ENCODE measurements at regions not wholly inside any gene's neighbourhood (a gene's known extent, or its start where the extent isn't known, plus 50 kb on each side); places are given as distances from the start of the nearest gene placed in this dataset.

DNA sequence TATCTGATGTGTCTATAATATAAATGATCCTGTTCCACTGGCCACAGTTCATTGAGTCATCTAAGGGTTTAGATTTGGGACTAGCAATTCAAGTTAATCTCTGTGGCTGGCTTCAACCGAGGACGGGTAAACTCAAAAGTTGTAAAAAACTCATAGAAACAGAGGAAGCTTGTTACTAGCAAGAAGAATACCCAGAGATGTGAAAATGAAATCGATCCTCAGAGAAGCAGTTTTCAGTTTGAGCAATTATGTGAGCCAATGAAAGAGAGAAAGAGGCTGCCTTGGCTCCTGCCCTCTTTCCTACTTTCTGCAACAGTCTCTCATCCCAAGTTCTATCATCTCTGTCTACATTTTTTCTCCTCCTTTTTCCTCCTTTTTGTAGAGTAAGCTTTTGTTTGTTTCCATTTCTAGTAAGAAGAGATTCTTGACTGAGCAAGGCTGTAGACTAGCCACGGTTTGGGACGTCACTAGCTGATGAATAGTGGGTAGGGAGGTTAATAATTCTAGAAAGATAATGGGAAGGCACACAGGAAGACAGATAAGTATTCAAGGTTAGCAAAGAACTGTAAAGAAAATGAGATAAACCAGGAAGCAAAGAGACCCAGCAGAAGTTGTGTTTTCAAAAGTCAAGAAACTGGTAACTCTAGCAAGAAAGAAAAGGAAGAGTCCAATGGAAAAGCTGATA lies 298.9 kb upstream of the NR2F2 start:
- Histone ChIP-seq H3K18ac (ENCODE audit: extremely low read depth, low read length) (no peak overlapping the region), H3K4ac (replicated peaks; ENCODE audit: insufficient read length, low read depth, low read length) (no peak overlapping the region), H2BK5ac (ENCODE audit: low read depth, low read length) (no peak overlapping the region), H2BK15ac (ENCODE audit: low read length) (no peak overlapping the region), H3K9ac (replicated peaks in 1 of 4; ENCODE audit: extremely low read depth in 1 of 4, low read depth in 3 of 4, low read length in 3 of 4) (no peak overlapping the region), H2AFZ (ENCODE audit: low read length) (no peak overlapping the region), H3K79me2 (ENCODE audit: control insufficient read depth in 1 of 2, insufficient read depth in 2 of 2, low read length in 2 of 2) (no peaks in the 10 kb centered on the region), H3K14ac (ENCODE audit: insufficient read length) (no peak overlapping the region), H4K91ac (replicated peaks; ENCODE audit: insufficient read length, low read length) (no peak overlapping the region), H3K23me2 (ENCODE audit: low read depth, low read length) (no peaks in the 10 kb centered on the region; the same call in 1 of the 2 replicates), H4K8ac (ENCODE audit: extremely low read depth, insufficient read depth, low read length) (no peak overlapping the region), H3K23ac (ENCODE audit: insufficient read length) (no peak overlapping the region), H2BK12ac (ENCODE audit: low read depth, low read length) (no peak overlapping the region), H2AK5ac (ENCODE audit: low read depth, low read length) (no peak overlapping the region), H3K36me3 (ENCODE audit: control insufficient read depth in 2 of 4, insufficient read depth in 4 of 4, low read length in 3 of 4) (no peaks in the 10 kb centered on the region), H3K27ac (ENCODE audit: low read depth, low read length) (no peak overlapping the region), H3K4me2 (ENCODE audit: insufficient read depth in 1 of 2, low read depth in 2 of 2, low read length in 2 of 2) (no peak overlapping the region), H3K9me3 (ENCODE audit: insufficient read depth in 2 of 2, low read depth in 1 of 2, low read length in 1 of 2) (no peaks in the 10 kb centered on the region), H4K5ac (ENCODE audit: insufficient read length, low read depth, low read length) (no peak overlapping the region), H3K4me3 (ENCODE audit: extremely low read depth in 1 of 4, insufficient read depth in 2 of 4, low read depth in 3 of 4, low read length in 4 of 4) (no peak overlapping the region), H4K20me1 (replicated peaks in 1 of 2; ENCODE audit: control insufficient read depth in 1 of 2, insufficient read depth in 2 of 2, low read length in 2 of 2) (no peaks in the 10 kb centered on the region), H3K56ac (replicated peaks; ENCODE audit: insufficient read length, low read depth, low read length) (no peak overlapping the region), H3K4me1 (replicated peaks in 1 of 4; ENCODE audit: control insufficient read depth in 3 of 4, insufficient read depth in 4 of 4, low read length in 3 of 4) (peaks cover 0 to 2% (median under 1%) of the 10 kb centered on the region in 4 experiments; a peak in 1 of 7 replicates), H3K27me3 (replicated peaks in 1 of 4; ENCODE audit: control insufficient read depth in 3 of 4, extremely low read depth in 1 of 4, insufficient read depth in 3 of 4, low read length in 3 of 4) (no peaks in the 10 kb centered on the region; a peak in 1 of 7 replicates), H2BK120ac (replicated peaks; ENCODE audit: low read depth, low read length) (no peak overlapping the region), H3K79me1 (ENCODE audit: low read depth, low read length) (no peaks in the 10 kb centered on the region), H2BK20ac (ENCODE audit: low read length) (no peak overlapping the region)
- WGBS, 2 experiments (ENCODE audit: extremely low coverage in 1 of 2, insufficient coverage in 1 of 2, insufficient read length in 1 of 2, insufficient replicate concordance in 2 of 2, low coverage in 1 of 2, low lambda C conversion rate in 2 of 2, missing lambda C conversion rate in 1 of 2), result 87% methylated on average over 5 of the region's 5 CpGs; no CpG with 5 or more reads in 1 of the 2 experiments
- CTCF ChIA-PET (ENCODE audit: partially characterized antibody), result no interaction called here
- DNase-seq (ENCODE audit: low read depth in 1 of 2, low spot score in 2 of 2), result no peak
- TF ChIP-seq GTF2F1 (IDR thresholded peaks at IDR 0.05; ENCODE audit: borderline replicate concordance, low read depth, low read length) (no peak), PHF8 (conservative IDR thresholded peaks at IDR 0.05; ENCODE audit: low read depth, low read length) (no peak)
- POLR2A ChIA-PET (ENCODE audit: partially characterized antibody), result no interaction called here
- FAIRE-seq, result no peak

Data from H1 (cell line).